RWPE2 (cell line): ENCODE measurements at regions not wholly inside any gene's neighbourhood (a gene's known extent, or its start where the extent isn't known, plus 50 kb on each side); places are given as distances from the start of the nearest gene placed in this dataset.

Source experiments
- ATAC-seq: fragments of 200-7000 bp; cut with Tn5 transposase; 3 replicates; pipeline ENCODE4 v1.9.1; 2021; ENCODE audit warnings: low read depth
- DNase-seq: peaks from one replicate; pipeline ENCODE4 v3.0.0-alpha.2; 2020; ENCODE audit warnings: low spot score
- H3K27ac ChIP-seq: fragments of 450-650 bp; 2 replicates; pipeline ENCODE4 v1.5.1; 2017; ENCODE audit warnings: mild to moderate bottlenecking; ENCODE audit not compliant: poor library complexity, severe bottlenecking
- H3K27me3 ChIP-seq: fragments of 250-450 bp; sonication (Bioruptor Pico); 2 replicates; pipeline ENCODE4 v1.5.1; 2021; ENCODE audit warnings: mild to moderate bottlenecking, moderate library complexity; ENCODE audit not compliant: insufficient read depth, poor library complexity, severe bottlenecking
- H3K36me3 ChIP-seq: fragments of 250-450 bp; sonication (Bioruptor Pico); 2 replicates; pipeline ENCODE4 v1.5.1; 2020; ENCODE audit warnings: low read depth, mild to moderate bottlenecking, moderate library complexity
- H3K4me1 ChIP-seq: fragments of 250-450 bp; sonication (Bioruptor Pico); 2 replicates; pipeline ENCODE4 v1.5.1; 2021; ENCODE audit warnings: mild to moderate bottlenecking, moderate library complexity; ENCODE audit not compliant: insufficient read depth, poor library complexity, severe bottlenecking
- H3K4me3 ChIP-seq: fragments of 250-450 bp; sonication (Bioruptor Pico); 2 replicates; pipeline ENCODE4 v1.5.1; 2021; ENCODE audit warnings: mild to moderate bottlenecking, moderate library complexity; ENCODE audit not compliant: severe bottlenecking
- H3K9me3 ChIP-seq: fragments of 250-450 bp; sonication (Bioruptor Pico); 2 replicates; pipeline ENCODE4 v1.5.1; 2021; ENCODE audit warnings: mild to moderate bottlenecking, moderate library complexity; ENCODE audit not compliant: severe bottlenecking
- CTCF ChIP-seq: fragments of 450-650 bp; IDR thresholded peaks from one replicate; pipeline ENCODE4 v1.5.1; 2017; ENCODE audit warnings: mild to moderate bottlenecking, moderate library complexity; ENCODE audit not compliant: poor library complexity, severe bottlenecking

- H3K4me3 ChIP-seq: no peak overlapping the region
- ATAC-seq: no peak
- H3K9me3 ChIP-seq: no peaks in the 10 kb centered on the region
- no peaks in the 10 kb centered on the region for H3K4me1 ChIP-seq
- H3K27ac ChIP-seq: no peak overlapping the region
- no peaks in the 10 kb centered on the region for H3K36me3 ChIP-seq
- H3K27me3 ChIP-seq: no peaks in the 10 kb centered on the region
- DNase-seq: no peak
- TF ChIP-seq CTCF: no peak
These were observed 59.9 kb upstream of the DAB2 start for GRCh38 chr5:39484673-39485072.

GRCh38 chr5:39482098-39482497 is 57.3 kb upstream of the DAB2 start:
- DNase-seq (no peak), ATAC-seq (no peak)
- Histone ChIP-seq H3K4me1 (no peaks in the 10 kb centered on the region), H3K4me3 (no peak overlapping the region), H3K9me3 (no peaks in the 10 kb centered on the region), H3K36me3 (no peaks in the 10 kb centered on the region), H3K27ac (no peak overlapping the region), H3K27me3 (no peaks in the 10 kb centered on the region)
- no peak for TF ChIP-seq CTCF

GRCh38 chr5:39479537-39479936 is 54.8 kb upstream of the DAB2 start:
- no peak overlapping the region for H3K4me3 ChIP-seq
- H3K36me3 ChIP-seq: no peaks in the 10 kb centered on the region
- no peak overlapping the region for H3K27ac ChIP-seq
- H3K27me3 ChIP-seq: no peaks in the 10 kb centered on the region
- no peak for ATAC-seq
- TF ChIP-seq CTCF: no peak
- no peaks in the 10 kb centered on the region for H3K9me3 ChIP-seq
- DNase-seq: no peak
- H3K4me1 ChIP-seq: no peaks in the 10 kb centered on the region

GRCh38 chr5:39478863-39479262 is 54.1 kb upstream of the DAB2 start:
- no peak for TF ChIP-seq CTCF
- no peak overlapping the region for H3K27ac ChIP-seq
- no peaks in the 10 kb centered on the region for H3K4me1 ChIP-seq
- H3K9me3 ChIP-seq: no peaks in the 10 kb centered on the region
- DNase-seq (no peak), ATAC-seq (no peak)
- no peaks in the 10 kb centered on the region for H3K27me3 ChIP-seq
- no peaks in the 10 kb centered on the region for H3K36me3 ChIP-seq
- no peak overlapping the region for H3K4me3 ChIP-seq

GRCh38 chr5:39476843-39477220 is 52.1 kb upstream of the DAB2 start:
- H3K27me3 ChIP-seq: no peaks in the 10 kb centered on the region
- H3K4me3 ChIP-seq: no peak overlapping the region
- H3K4me1 ChIP-seq: no peaks in the 10 kb centered on the region
- H3K36me3 ChIP-seq: no peaks in the 10 kb centered on the region
- ATAC-seq: no peak
- no peak overlapping the region for H3K27ac ChIP-seq
- no peaks in the 10 kb centered on the region for H3K9me3 ChIP-seq
- no peak for TF ChIP-seq CTCF
- DNase-seq: no peak
